Liver (tissue), 8 donors: ENCODE measurements at regions not wholly inside any gene's neighbourhood (a gene's known extent, or its start where the extent isn't known, plus 50 kb on each side); places are given as distances from the start of the nearest gene placed in this dataset.

Experiments
- DNase-seq: peaks from one replicate; pipeline ENCODE4 v3.0.0-alpha.2; 2017; ENCODE audit warnings: low spot score
- H3K27ac ChIP-seq, 2 donors: one replicate each; pipeline ENCODE4 v1.7.0; 2013; ENCODE audit warnings: inconsistent platforms in 2 of 2, low read length in 2 of 2, control low read depth in 1 of 2, low read depth in 1 of 2, mild to moderate bottlenecking in 1 of 2
- H3K27me3 ChIP-seq, 4 donors: one replicate each; pipeline versions ENCODE4 v1.6.1 to v1.7.0; 2013; ENCODE audit warnings: low read length in 3 of 4, inconsistent platforms in 1 of 4, mild to moderate bottlenecking in 1 of 4, moderate library complexity in 1 of 4; ENCODE audit not compliant: control insufficient read depth in 4 of 4, insufficient read depth in 4 of 4
- H3K36me3 ChIP-seq, 4 donors: one replicate each; pipeline versions ENCODE4 v1.6.1 to v1.7.0; 2013; ENCODE audit warnings: low read length in 3 of 4, mild to moderate bottlenecking in 3 of 4, low read depth in 1 of 4, moderate library complexity in 1 of 4; ENCODE audit not compliant: control insufficient read depth in 4 of 4, insufficient read depth in 3 of 4
- H3K4me1 ChIP-seq, 4 donors: one replicate each; pipeline versions ENCODE4 v1.6.1 to v1.7.0; 2013; ENCODE audit warnings: low read length in 3 of 4, mild to moderate bottlenecking in 3 of 4, moderate library complexity in 1 of 4; ENCODE audit not compliant: control insufficient read depth in 4 of 4, insufficient read depth in 4 of 4
- H3K4me3 ChIP-seq, 3 donors: one replicate each; pipeline versions ENCODE4 v1.6.1 to v1.7.0; 2013; ENCODE audit warnings: low read length in 3 of 3, control low read depth in 1 of 3, low read depth in 1 of 3, mild to moderate bottlenecking in 1 of 3
- H3K9ac ChIP-seq, 2 donors: one replicate each; pipeline ENCODE4 v1.7.0; 2013; ENCODE audit warnings: low read length in 2 of 2, mild to moderate bottlenecking in 2 of 2, moderate library complexity in 2 of 2, control low read depth in 1 of 2, low read depth in 1 of 2
- H3K9me3 ChIP-seq, 4 donors: one replicate each; pipeline versions ENCODE4 v1.6.1 to v1.7.0; 2013; ENCODE audit warnings: low read length in 3 of 4; ENCODE audit not compliant: control insufficient read depth in 4 of 4
- EGR1 ChIP-seq, 2 donors: IDR thresholded peaks; 2 replicates each; pipeline ENCODE4 v1.6.1; 2016 to 2018; ENCODE audit warnings: antibody characterized with exemption in 2 of 2, low read depth in 2 of 2
- FOXA2 ChIP-seq: IDR thresholded peaks from 2 replicates; pipeline ENCODE4 v1.6.1; 2016; ENCODE audit warnings: antibody characterized with exemption
- GABPA ChIP-seq, 2 donors: IDR thresholded peaks in 1 of 2; conservative IDR thresholded peaks in 1 of 2; 2 replicates each; pipeline ENCODE4 v1.6.1; 2016; ENCODE audit warnings: antibody characterized with exemption in 2 of 2, mild to moderate bottlenecking in 1 of 2, moderate library complexity in 1 of 2
- HNF4A ChIP-seq, 2 donors: conservative IDR thresholded peaks; 2 replicates each; pipeline ENCODE4 v1.6.1; 2016; ENCODE audit warnings: antibody characterized with exemption in 2 of 2, mild to moderate bottlenecking in 2 of 2
- HNF4G ChIP-seq: IDR thresholded peaks from 2 replicates; pipeline ENCODE4 v1.6.1; 2016; ENCODE audit warnings: antibody characterized with exemption
- JUND ChIP-seq, 2 donors: IDR thresholded peaks; 2 replicates each; pipeline ENCODE4 v1.6.1; 2016; ENCODE audit warnings: antibody characterized with exemption in 2 of 2
- RAD21 ChIP-seq, 2 donors: IDR thresholded peaks; 2 replicates each; pipeline ENCODE4 v1.6.1; 2016; ENCODE audit warnings: antibody characterized with exemption in 2 of 2, mild to moderate bottlenecking in 2 of 2
- REST ChIP-seq: IDR thresholded peaks from 2 replicates; pipeline ENCODE4 v1.6.1; 2016; ENCODE audit warnings: antibody characterized with exemption, mild to moderate bottlenecking
- RXRA ChIP-seq, 2 donors: IDR thresholded peaks; 2 replicates each; pipeline ENCODE4 v1.6.1; 2017 to 2018; ENCODE audit warnings: antibody characterized with exemption in 2 of 2, mild to moderate bottlenecking in 1 of 2
- SP1 ChIP-seq: IDR thresholded peaks from 2 replicates; pipeline ENCODE4 v1.6.1; 2018; ENCODE audit warnings: antibody characterized with exemption, mild to moderate bottlenecking
- YY1 ChIP-seq: IDR thresholded peaks from 2 replicates; pipeline ENCODE4 v1.6.1; 2016; ENCODE audit warnings: antibody characterized with exemption, mild to moderate bottlenecking
- ZBTB33 ChIP-seq: IDR thresholded peaks from 2 replicates; pipeline ENCODE4 v1.6.1; 2016; ENCODE audit warnings: antibody characterized with exemption
- WGBS: extraction: QIAGEN DNeasy Blood & Tissue Kit; methylation state at CpG from one replicate; pipeline ENCODE4 v1.1.7; 2013; 5-methylcytosine and 5-hydroxymethylcytosine counted together
- TF ChIP-seq, protein P1 (sequence below): IDR thresholded peaks from 2 replicates; pipeline ENCODE4 v1.6.1; 2016; ENCODE audit warnings: antibody characterized with exemption
- TF ChIP-seq, protein P2 (sequence below): fragments of 150-350 bp; IDR thresholded peaks from 2 replicates; pipeline ENCODE4 v1.5.1; 2017; ENCODE audit warnings: improper control_type of control experiment, low read depth, low read length; ENCODE audit not compliant: missing input control
- TF ChIP-seq, protein P3 (sequence below): IDR thresholded peaks from 2 replicates; pipeline ENCODE4 v1.6.1; 2016; ENCODE audit warnings: antibody characterized with exemption
- donor health status: healthy.
- donor health status: healthy.
- donor health status: healthy.
- donor health status: healthy.
- donor health status: healthy.

GRCh38 chr10:33497338-33497737 is 162.9 kb upstream of the NRP1 start:
- no peak for DNase-seq
- TF ChIP-seq RXRA (IDR thresholded peaks at IDR 0.05) = no peak
- TF ChIP-seq, protein P1, sequence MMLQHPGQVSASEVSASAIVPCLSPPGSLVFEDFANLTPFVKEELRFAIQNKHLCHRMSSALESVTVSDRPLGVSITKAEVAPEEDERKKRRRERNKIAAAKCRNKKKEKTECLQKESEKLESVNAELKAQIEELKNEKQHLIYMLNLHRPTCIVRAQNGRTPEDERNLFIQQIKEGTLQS = no peak
- Histone ChIP-seq H3K9me3 (no peaks in the 10 kb centered on the region), H3K27ac (no peak overlapping the region), H3K27me3 (no peaks in the 10 kb centered on the region), H3K4me1 (no peaks in the 10 kb centered on the region), H3K36me3 (no peaks in the 10 kb centered on the region), H3K4me3 (no peak overlapping the region), H3K9ac (no peak overlapping the region)
- WGBS = 81% methylated on average over 3 of the region's 3 CpGs

DNA sequence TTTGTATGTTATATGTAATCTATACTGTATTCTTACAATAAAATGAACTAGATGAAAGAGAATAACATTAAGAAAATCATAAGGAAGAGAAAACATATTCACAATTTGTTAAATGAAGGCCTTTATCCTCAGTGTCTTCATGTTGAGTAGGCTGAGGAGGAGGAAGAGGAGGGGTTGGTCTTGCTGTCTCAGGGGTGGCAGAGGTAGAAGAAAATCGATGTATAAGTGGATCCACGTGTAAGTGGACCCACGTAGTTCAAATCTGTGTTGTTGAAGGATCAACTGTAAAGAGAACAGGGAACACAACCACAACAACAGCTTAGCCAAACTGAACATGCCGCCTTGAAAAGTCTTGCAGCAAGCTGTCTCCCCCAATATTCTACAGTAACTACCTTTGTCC is 161.6 kb upstream of the NRP1 start:
- no peak overlapping the region for H3K27ac ChIP-seq
- no peaks in the 10 kb centered on the region for H3K27me3 ChIP-seq
- H3K36me3 ChIP-seq = no peaks in the 10 kb centered on the region
- WGBS = 91% methylated on average over 4 of the region's 4 CpGs
- H3K4me1 ChIP-seq = no peaks in the 10 kb centered on the region
- H3K9ac ChIP-seq = no peak overlapping the region
- no peak overlapping the region for H3K4me3 ChIP-seq
- no peaks in the 10 kb centered on the region for H3K9me3 ChIP-seq
- DNase-seq = no peak
- TF ChIP-seq ZBTB33 = no peak
- TF ChIP-seq GABPA (IDR thresholded peaks at IDR 0.05 in 1 of 2, conservative IDR thresholded peaks at IDR 0.05 in 1 of 2) = no peak
- TF ChIP-seq, protein P2, sequence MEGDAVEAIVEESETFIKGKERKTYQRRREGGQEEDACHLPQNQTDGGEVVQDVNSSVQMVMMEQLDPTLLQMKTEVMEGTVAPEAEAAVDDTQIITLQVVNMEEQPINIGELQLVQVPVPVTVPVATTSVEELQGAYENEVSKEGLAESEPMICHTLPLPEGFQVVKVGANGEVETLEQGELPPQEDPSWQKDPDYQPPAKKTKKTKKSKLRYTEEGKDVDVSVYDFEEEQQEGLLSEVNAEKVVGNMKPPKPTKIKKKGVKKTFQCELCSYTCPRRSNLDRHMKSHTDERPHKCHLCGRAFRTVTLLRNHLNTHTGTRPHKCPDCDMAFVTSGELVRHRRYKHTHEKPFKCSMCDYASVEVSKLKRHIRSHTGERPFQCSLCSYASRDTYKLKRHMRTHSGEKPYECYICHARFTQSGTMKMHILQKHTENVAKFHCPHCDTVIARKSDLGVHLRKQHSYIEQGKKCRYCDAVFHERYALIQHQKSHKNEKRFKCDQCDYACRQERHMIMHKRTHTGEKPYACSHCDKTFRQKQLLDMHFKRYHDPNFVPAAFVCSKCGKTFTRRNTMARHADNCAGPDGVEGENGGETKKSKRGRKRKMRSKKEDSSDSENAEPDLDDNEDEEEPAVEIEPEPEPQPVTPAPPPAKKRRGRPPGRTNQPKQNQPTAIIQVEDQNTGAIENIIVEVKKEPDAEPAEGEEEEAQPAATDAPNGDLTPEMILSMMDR = no peak
- no peak for TF ChIP-seq SP1
- TF ChIP-seq REST = no peak
- TF ChIP-seq RXRA (IDR thresholded peaks at IDR 0.05) = no peak
- TF ChIP-seq, protein P3, sequence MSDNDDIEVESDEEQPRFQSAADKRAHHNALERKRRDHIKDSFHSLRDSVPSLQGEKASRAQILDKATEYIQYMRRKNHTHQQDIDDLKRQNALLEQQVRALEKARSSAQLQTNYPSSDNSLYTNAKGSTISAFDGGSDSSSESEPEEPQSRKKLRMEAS = no peak
- TF ChIP-seq HNF4G = no peak
- no peak for TF ChIP-seq JUND (IDR thresholded peaks at IDR 0.05)
- TF ChIP-seq RAD21 (IDR thresholded peaks at IDR 0.05) = no peak
- no peak for TF ChIP-seq YY1
- TF ChIP-seq FOXA2 = no peak
- no peak for TF ChIP-seq HNF4A (conservative IDR thresholded peaks at IDR 0.05)
- TF ChIP-seq, protein P1 = no peak
- no peak for TF ChIP-seq EGR1 (IDR thresholded peaks at IDR 0.05; ENCODE audit: low read depth in 2 of 2)
